Upper lobe of left lung (tissue), 6 donors: ENCODE measurements at regions not wholly inside any gene's neighbourhood (a gene's known extent, or its start where the extent isn't known, plus 50 kb on each side); places are given as distances from the start of the nearest gene placed in this dataset.
"Not testable (repeated sequence)": the region's sequence is repeated elsewhere in the genome, so short reads cannot be mapped to it uniquely, and the experiment has no call there.

ENCODE experiments used
- ATAC-seq, 2 donors: fragments of 200-7000 bp; cut with Tn5 transposase; one replicate each; pipeline ENCODE4 v1.9.1; 2022; ENCODE audit warnings: mild to moderate bottlenecking in 2 of 2, moderate library complexity in 2 of 2; ENCODE audit not compliant: low FRiP score in 2 of 2
- DNase-seq, 2 donors: peaks; one replicate each; pipeline ENCODE4 v3.0.0-alpha.2; 2019 to 2020
- H3K27ac ChIP-seq, 4 donors: fragments of 200-600 bp; sonication (generic); one replicate each; pipeline ENCODE4 v1.5.1; 2016 to 2019
- H3K27me3 ChIP-seq, 4 donors: fragments of 200-600 bp; sonication (generic); one replicate each; pipeline ENCODE4 v1.5.1; 2017 to 2019
- H3K36me3 ChIP-seq, 4 donors: fragments of 200-600 bp; sonication (generic); one replicate each; pipeline ENCODE4 v1.5.1; 2016 to 2019
- H3K4me1 ChIP-seq, 4 donors: fragments of 200-600 bp; sonication (generic); one replicate each; pipeline ENCODE4 v1.5.1; 2018 to 2019
- H3K4me3 ChIP-seq, 4 donors: fragments of 200-600 bp; sonication (generic); one replicate each; pipeline ENCODE4 v1.5.1; 2017 to 2019; ENCODE audit warnings: mild to moderate bottlenecking in 2 of 4, moderate library complexity in 1 of 4
- H3K9me3 ChIP-seq, 4 donors: fragments of 200-600 bp; sonication (generic); one replicate each; pipeline ENCODE4 v1.5.1; 2018 to 2019
- CTCF ChIP-seq, 6 experiments: fragments of 450-650 bp in 4 of 6; fragments of 200-600 bp in 2 of 6; sonication (generic) in 2 of 6; IDR thresholded peaks; one replicate each; pipeline ENCODE4 v1.5.1; 2016 to 2019; ENCODE audit warnings: antibody characterized with exemption in 6 of 6
- EP300 ChIP-seq, 4 donors: sonication (generic); formaldehyde crosslinking; IDR thresholded peaks; one replicate each; pipeline ENCODE4 v1.5.1; 2017; ENCODE audit warnings: antibody characterized with exemption in 4 of 4, control low read depth in 2 of 4
- POLR2A ChIP-seq, 4 donors: fragments of 450-650 bp; IDR thresholded peaks; one replicate each; pipeline ENCODE4 v1.5.1; 2016 to 2017; ENCODE audit warnings: antibody characterized with exemption in 4 of 4, mild to moderate bottlenecking in 2 of 4
- POLR2AphosphoS5 ChIP-seq, 2 donors: sonication (generic); formaldehyde crosslinking; IDR thresholded peaks; one replicate each; pipeline ENCODE4 v1.5.1; 2017; ENCODE audit warnings: antibody characterized with exemption in 2 of 2
- WGBS, 2 donors: methylation state at CpG; one replicate each; pipeline ENCODE4 v1.1.5; 2017 to 2018; 5-methylcytosine and 5-hydroxymethylcytosine counted together
- donor health status: DM: no; HTN: no; CAD: no; lungs with moderate emphysema.
- donor health status: DM: no; HTN: yes; CAD: no; lungs with severe emphysema.

- Histone ChIP-seq H3K4me3 (no peak overlapping the region), H3K27ac (no peak overlapping the region), H3K27me3 (no peaks in the 10 kb centered on the region), H3K9me3 (no peaks in the 10 kb centered on the region), H3K4me1 (no peaks in the 10 kb centered on the region), H3K36me3 (no peaks in the 10 kb centered on the region)
- no peak for DNase-seq
- no peak for ATAC-seq
- TF ChIP-seq CTCF (IDR thresholded peaks at IDR 0.05) = no peak
- TF ChIP-seq EP300 (IDR thresholded peaks at IDR 0.05) = no peak
- no peak for TF ChIP-seq POLR2A (IDR thresholded peaks at IDR 0.05)
- TF ChIP-seq POLR2AphosphoS5 (IDR thresholded peaks at IDR 0.05) = no peak
- WGBS, 2 donors = 94 to 100% methylated on average over 2 of the region's 2 CpGs
Observed at GRCh38 chr11:23457641-23458040, 597.4 kb upstream of the CCDC179 start.

- Histone ChIP-seq H3K9me3 (no peaks in the 10 kb centered on the region), H3K4me3 (no peak overlapping the region), H3K27me3 (no peaks in the 10 kb centered on the region), H3K4me1 (no peaks in the 10 kb centered on the region), H3K36me3 (no peaks in the 10 kb centered on the region), H3K27ac (no peak overlapping the region)
- WGBS, 2 donors = 92 to 95% methylated on average over 2 of the region's 2 CpGs
- ATAC-seq (no peak), DNase-seq (no peak)
- TF ChIP-seq POLR2A (IDR thresholded peaks at IDR 0.05) = no peak
- no peak for TF ChIP-seq CTCF (IDR thresholded peaks at IDR 0.05)
- no peak for TF ChIP-seq POLR2AphosphoS5 (IDR thresholded peaks at IDR 0.05)
- TF ChIP-seq EP300 (IDR thresholded peaks at IDR 0.05) = no peak
Observed at GRCh38 chr11:23471878-23472277, 611.6 kb upstream of the CCDC179 start.

GRCh38 chr11:23473782-23474181 lies 613.5 kb upstream of the CCDC179 start:
- Histone ChIP-seq H3K27ac (no peak overlapping the region), H3K4me3 (no peak overlapping the region), H3K36me3 (no peaks in the 10 kb centered on the region), H3K27me3 (no peaks in the 10 kb centered on the region), H3K9me3 (no peaks in the 10 kb centered on the region), H3K4me1 (no peaks in the 10 kb centered on the region)
- DNase-seq (no peak), ATAC-seq (no peak)
- TF ChIP-seq POLR2A (IDR thresholded peaks at IDR 0.05) (no peak), EP300 (IDR thresholded peaks at IDR 0.05) (no peak), POLR2AphosphoS5 (IDR thresholded peaks at IDR 0.05) (no peak), CTCF (IDR thresholded peaks at IDR 0.05) (no peak)

- no peaks in the 10 kb centered on the region for H3K4me1 ChIP-seq
- no peaks in the 10 kb centered on the region for H3K36me3 ChIP-seq
- H3K27ac ChIP-seq = no peak overlapping the region
- ATAC-seq (no peak), DNase-seq (no peak)
- H3K9me3 ChIP-seq = no peaks in the 10 kb centered on the region
- H3K27me3 ChIP-seq = no peaks in the 10 kb centered on the region
- TF ChIP-seq POLR2AphosphoS5 (IDR thresholded peaks at IDR 0.05) = no peak
- no peak for TF ChIP-seq EP300 (IDR thresholded peaks at IDR 0.05)
- TF ChIP-seq POLR2A (IDR thresholded peaks at IDR 0.05) = no peak
- TF ChIP-seq CTCF (IDR thresholded peaks at IDR 0.05) = no peak
- H3K4me3 ChIP-seq = no peak overlapping the region
Observed at GRCh38 chr11:23480736-23481135, 620.5 kb upstream of the CCDC179 start.

DNA sequence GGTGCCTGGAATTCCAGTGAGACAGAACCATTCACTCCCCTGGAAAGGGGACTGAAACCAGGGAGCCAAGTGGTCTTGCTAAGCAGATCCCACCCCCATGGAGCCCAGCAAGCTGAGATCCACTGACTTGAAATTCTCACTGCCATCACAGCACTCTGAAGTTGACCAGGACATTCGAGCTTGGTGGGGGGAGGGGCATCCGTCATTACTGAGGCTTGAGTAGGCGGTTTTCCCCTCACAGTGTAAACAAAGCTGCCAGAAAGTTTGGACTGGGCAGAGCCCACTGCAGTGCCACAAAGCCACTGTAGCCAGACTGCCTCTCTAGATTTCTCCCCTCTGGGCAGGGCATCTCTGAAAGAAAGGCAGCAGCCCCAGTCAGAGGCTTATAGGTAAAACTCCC lies 623.9 kb upstream of the CCDC179 start:
- not testable (repeated sequence) for H3K36me3 ChIP-seq, ATAC-seq, H3K9me3 ChIP-seq, DNase-seq, H3K27me3 ChIP-seq, H3K27ac ChIP-seq, H3K4me1 ChIP-seq, H3K4me3 ChIP-seq
- 48 to 68% methylated on average over 2 of the region's 3 CpGs for WGBS, 2 donors

- WGBS, 2 donors = 84 to 88% methylated on average over 3 of the region's 3 CpGs
- not testable (repeated sequence) for H3K4me3 ChIP-seq
Observed at GRCh38 chr11:23484618-23485017, 624.3 kb upstream of the CCDC179 start.

More at GRCh38 chr11:23484618-23485017, 624.3 kb upstream of the CCDC179 start:
- not testable (repeated sequence) for H3K9me3 ChIP-seq, H3K27ac ChIP-seq, DNase-seq, ATAC-seq, H3K36me3 ChIP-seq, H3K27me3 ChIP-seq, H3K4me1 ChIP-seq
